PFSK-1 (cell line): ENCODE measurements at regions not wholly inside any gene's neighbourhood (a gene's known extent, or its start where the extent isn't known, plus 50 kb on each side); places are given as distances from the start of the nearest gene placed in this dataset.

ENCODE experiments used
- FOXP2 ChIP-seq: optimal IDR thresholded peaks from 2 replicates; pipeline ENCODE3; 2011; ENCODE audit warnings: borderline replicate concordance, control low read depth, inconsistent platforms; ENCODE audit not compliant: insufficient read depth; ENCODE audit errors: extremely low read length, extremely low read depth
- POLR2AphosphoS5 ChIP-seq: IDR thresholded peaks from 2 replicates; pipeline ENCODE4 v1.6.1; 2012; ENCODE audit warnings: low read depth, mild to moderate bottlenecking, control low read depth, low read length, moderate library complexity
- REST ChIP-seq, 2 experiments: IDR thresholded peaks; 2 replicates each; pipeline versions ENCODE4 v1.6.1 to v1.8.0; 2011 to 2012; ENCODE audit warnings: low read depth in 2 of 2, low read length in 2 of 2, control low read depth in 1 of 2, inconsistent platforms in 1 of 2, mild to moderate bottlenecking in 1 of 2, moderate library complexity in 1 of 2; ENCODE audit not compliant: insufficient read depth in 1 of 2
- SIN3A ChIP-seq: IDR thresholded peaks from 2 replicates; pipeline ENCODE4 v1.6.1; 2012; ENCODE audit warnings: mild to moderate bottlenecking, low read length, moderate library complexity, borderline replicate concordance; ENCODE audit not compliant: insufficient read depth
- TAF1 ChIP-seq: IDR thresholded peaks from 2 replicates; pipeline ENCODE4 v1.6.1; 2012; ENCODE audit warnings: low read length, control low read depth, borderline replicate concordance; ENCODE audit not compliant: insufficient read depth

DNA sequence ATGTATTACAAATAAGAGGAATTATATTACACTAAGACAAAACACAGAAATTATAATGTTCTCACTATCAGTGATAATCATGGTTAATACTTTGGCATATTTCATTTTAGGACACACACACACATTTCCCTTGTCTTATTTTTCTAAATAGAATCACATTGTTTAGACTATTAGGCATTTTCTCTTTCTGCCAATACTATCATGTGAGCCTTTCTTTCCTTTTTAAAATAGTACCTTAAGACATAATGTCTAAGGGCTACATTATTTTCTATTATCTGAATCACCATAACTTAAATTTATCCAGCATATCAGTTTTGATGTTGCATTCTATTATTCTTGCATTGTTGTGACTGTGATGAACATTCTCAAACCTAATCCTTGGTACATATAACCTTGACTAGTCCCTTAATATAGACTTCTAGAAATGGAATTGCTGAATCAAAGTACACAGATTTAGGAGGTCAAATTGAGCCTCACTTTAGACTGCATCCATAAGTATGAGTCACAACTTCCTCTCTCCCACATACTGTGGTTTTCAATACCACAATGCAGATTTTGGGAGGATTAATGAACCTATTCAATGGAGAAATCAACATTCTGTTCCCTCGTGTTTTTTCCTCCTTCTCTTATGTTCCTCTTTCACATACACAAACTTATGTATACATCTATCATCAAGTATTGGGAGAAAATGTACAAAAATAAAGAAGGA, 212.6 kb downstream of the MOXD1 start:
- TF ChIP-seq FOXP2 (no peak), TAF1 (no peak), REST (IDR thresholded peaks at IDR 0.05; ENCODE audit: insufficient read depth in 1 of 2, low read depth in 2 of 2, low read length in 2 of 2) (no peak), POLR2AphosphoS5 (no peak), SIN3A (no peak)

DNA sequence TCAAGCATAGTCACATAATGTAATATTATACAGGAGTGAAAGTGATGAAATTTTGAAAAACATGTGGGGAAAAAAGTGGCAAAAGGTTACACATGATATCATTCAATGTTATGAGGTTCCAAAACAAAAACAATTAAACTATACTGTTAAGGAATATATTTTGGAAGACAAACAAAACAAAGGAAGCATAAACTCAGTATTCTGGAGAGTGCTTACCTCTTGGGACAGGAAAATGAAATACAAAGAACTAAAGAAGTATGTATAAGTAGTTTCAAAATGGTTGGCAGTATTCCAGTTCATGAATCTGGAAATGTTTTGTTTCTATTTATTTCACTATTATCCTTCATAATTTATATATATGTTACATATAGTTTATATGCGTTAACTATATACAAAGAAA, 213.5 kb downstream of the MOXD1 start:
- no peak for TF ChIP-seq TAF1
- TF ChIP-seq REST (IDR thresholded peaks at IDR 0.05; ENCODE audit: insufficient read depth in 1 of 2, low read depth in 2 of 2, low read length in 2 of 2): no peak
- TF ChIP-seq POLR2AphosphoS5: no peak
- TF ChIP-seq SIN3A: no peak
- TF ChIP-seq FOXP2: no peak

DNA sequence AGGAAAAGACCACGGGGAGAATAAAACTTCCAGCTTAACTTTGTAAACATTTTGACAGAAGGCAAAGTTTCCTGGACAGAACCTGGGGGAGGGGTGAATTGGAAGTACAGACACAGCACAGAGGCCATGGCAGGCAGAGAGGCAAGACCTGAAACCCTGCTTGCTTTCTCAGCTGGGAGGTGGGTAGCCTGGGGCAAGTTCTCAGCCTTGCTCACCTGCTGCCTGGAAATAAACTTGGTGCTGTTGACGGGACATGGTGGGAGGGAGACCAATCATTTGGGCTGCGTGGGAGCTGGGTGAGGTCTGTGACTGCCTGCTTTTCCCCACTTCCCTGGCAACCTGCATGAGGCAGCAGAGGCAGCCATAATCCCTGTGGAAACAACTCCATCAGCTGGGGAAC, 221.3 kb downstream of the MOXD1 start:
- no peak for TF ChIP-seq FOXP2
- no peak for TF ChIP-seq TAF1
- no peak for TF ChIP-seq REST (IDR thresholded peaks at IDR 0.05; ENCODE audit: insufficient read depth in 1 of 2, low read depth in 2 of 2, low read length in 2 of 2)
- no peak for TF ChIP-seq POLR2AphosphoS5
- TF ChIP-seq SIN3A: no peak

- TF ChIP-seq FOXP2 (no peak), SIN3A (no peak), POLR2AphosphoS5 (no peak), TAF1 (no peak), REST (IDR thresholded peaks at IDR 0.05; ENCODE audit: insufficient read depth in 1 of 2, low read depth in 2 of 2, low read length in 2 of 2) (no peak)
Measured at GRCh38 chr6:132174919-132175318, 223.7 kb upstream of the CCN2 start.

- TF ChIP-seq POLR2AphosphoS5 (no peak), SIN3A (no peak), FOXP2 (no peak)
Measured at GRCh38 chr6:132168961-132169360, 217.8 kb upstream of the CCN2 start.
